ENCODE measurements at regions not wholly inside any gene's neighbourhood (a gene's known extent, or its start where the extent isn't known, plus 50 kb on each side); places are given as distances from the start of the nearest gene placed in this dataset.

DNA sequence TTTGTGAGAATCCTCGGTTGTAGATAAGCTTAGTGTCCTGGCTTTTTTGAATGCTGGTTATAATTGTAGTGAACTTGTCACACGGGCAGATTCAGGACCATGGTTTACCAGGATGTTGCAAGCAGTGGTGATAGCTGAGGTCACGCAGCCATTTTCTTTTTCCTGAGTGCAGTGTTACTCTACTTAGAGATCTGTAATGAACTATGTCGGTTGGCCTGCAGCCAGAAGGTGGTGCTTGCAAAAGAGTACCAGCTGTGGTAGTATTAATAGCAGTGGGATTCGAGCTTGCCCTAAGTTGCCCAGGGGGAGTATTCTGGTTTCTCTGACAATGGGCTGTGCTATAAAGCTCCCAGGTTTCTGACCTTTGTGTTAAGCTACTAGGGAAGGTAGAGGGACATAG lies 368.9 kb downstream of the SLITRK2 start:
- no peak for DNase-seq (ENCODE audit: low read depth in 1 of 2, low spot score in 1 of 2)
- TF ChIP-seq, protein P1, sequence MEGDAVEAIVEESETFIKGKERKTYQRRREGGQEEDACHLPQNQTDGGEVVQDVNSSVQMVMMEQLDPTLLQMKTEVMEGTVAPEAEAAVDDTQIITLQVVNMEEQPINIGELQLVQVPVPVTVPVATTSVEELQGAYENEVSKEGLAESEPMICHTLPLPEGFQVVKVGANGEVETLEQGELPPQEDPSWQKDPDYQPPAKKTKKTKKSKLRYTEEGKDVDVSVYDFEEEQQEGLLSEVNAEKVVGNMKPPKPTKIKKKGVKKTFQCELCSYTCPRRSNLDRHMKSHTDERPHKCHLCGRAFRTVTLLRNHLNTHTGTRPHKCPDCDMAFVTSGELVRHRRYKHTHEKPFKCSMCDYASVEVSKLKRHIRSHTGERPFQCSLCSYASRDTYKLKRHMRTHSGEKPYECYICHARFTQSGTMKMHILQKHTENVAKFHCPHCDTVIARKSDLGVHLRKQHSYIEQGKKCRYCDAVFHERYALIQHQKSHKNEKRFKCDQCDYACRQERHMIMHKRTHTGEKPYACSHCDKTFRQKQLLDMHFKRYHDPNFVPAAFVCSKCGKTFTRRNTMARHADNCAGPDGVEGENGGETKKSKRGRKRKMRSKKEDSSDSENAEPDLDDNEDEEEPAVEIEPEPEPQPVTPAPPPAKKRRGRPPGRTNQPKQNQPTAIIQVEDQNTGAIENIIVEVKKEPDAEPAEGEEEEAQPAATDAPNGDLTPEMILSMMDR (IDR thresholded peaks at IDR 0.05; ENCODE audit: low read depth, low read length), result no peak
- no peak overlapping the region for H3K27ac ChIP-seq
- no peaks in the 10 kb centered on the region for H3K9me3 ChIP-seq (ENCODE audit: low read depth)
- H3K36me3 ChIP-seq, result no peaks in the 10 kb centered on the region
- no peaks in the 10 kb centered on the region for H3K4me1 ChIP-seq (ENCODE audit: low read depth)
- H3K27me3 ChIP-seq, result no peaks in the 10 kb centered on the region
- H3K4me3 ChIP-seq, result no peak overlapping the region

DNA sequence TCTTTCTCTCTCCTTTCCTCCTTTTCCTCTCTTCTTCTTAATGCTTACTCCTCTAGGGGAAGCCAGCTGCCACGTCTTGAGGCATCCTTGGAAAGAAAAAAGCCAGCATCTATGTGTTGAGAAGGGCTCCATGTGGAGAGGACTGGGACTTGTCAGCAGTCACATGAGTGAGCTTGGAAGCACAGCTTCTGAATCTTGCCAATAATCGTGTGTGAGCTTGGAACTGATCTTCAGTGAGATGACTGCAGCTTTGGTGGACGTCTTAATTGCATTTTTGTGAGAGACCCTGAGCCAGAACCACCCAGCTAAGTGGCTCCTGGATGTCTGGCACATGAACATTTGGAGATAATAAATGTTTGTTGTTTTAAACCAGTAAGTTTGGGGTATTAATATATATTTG lies 371.7 kb downstream of the SLITRK2 start:
- Histone ChIP-seq H3K4me3 (no peak overlapping the region), H3K36me3 (no peaks in the 10 kb centered on the region), H3K27me3 (no peaks in the 10 kb centered on the region), H3K9me3 (ENCODE audit: low read depth) (no peaks in the 10 kb centered on the region), H3K27ac (no peak overlapping the region), H3K4me1 (ENCODE audit: low read depth) (no peaks in the 10 kb centered on the region)
- TF ChIP-seq, protein P1 (IDR thresholded peaks at IDR 0.05; ENCODE audit: low read depth, low read length), result no peak
- no peak for DNase-seq (ENCODE audit: low read depth in 1 of 2, low spot score in 1 of 2)

DNA sequence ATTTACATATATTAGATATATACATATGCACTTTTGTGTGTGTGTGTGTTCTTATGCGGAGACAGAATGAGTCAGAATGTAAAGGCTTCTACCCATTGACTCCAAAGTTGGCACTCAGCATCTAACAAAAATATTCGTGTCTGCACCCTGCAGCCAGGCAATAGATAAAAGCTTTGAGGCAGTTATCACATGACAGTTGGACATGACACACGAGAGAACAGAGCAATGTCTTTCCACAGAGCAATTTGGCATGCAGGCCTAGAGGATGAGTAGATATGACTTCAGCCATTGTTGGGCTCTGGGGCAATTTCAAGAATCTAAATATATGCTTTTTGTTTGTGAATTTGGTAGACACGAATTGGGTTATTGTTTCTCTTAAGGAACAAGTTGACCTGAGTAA lies 391.2 kb downstream of the SLITRK2 start:
- H3K36me3 ChIP-seq, result no peaks in the 10 kb centered on the region
- no peak for DNase-seq (ENCODE audit: low read depth in 1 of 2, low spot score in 1 of 2)
- no peaks in the 10 kb centered on the region for H3K9me3 ChIP-seq (ENCODE audit: low read depth)
- H3K27me3 ChIP-seq, result no peaks in the 10 kb centered on the region
- H3K27ac ChIP-seq, result no peak overlapping the region
- TF ChIP-seq, protein P1 (IDR thresholded peaks at IDR 0.05; ENCODE audit: low read depth, low read length), result no peak
- no peaks in the 10 kb centered on the region for H3K4me1 ChIP-seq (ENCODE audit: low read depth)
- H3K4me3 ChIP-seq, result no peak overlapping the region

DNA sequence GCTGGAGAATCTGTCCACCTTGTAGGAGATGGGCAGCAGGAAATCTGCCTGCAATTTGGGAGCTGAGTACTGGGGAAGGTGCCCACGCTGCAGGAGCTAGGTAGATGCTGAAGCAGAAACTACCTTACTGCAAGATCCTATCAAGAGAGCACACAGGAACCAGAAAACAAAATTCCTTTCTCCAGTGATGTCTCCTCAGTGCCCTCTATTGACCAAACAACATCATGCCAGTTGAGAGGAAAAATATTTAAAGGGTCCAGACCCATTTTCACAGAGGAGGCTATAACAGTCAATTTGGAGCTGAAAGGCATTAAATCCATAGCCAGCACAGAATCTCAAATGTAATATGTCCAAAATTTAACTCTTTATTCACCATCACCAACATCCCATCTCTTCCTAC lies 406.8 kb downstream of the SLITRK2 start:
- Histone ChIP-seq H3K27me3 (no peaks in the 10 kb centered on the region), H3K27ac (no peak overlapping the region)
- TF ChIP-seq, protein P1 (IDR thresholded peaks at IDR 0.05; ENCODE audit: low read depth, low read length), result no peak

DNA sequence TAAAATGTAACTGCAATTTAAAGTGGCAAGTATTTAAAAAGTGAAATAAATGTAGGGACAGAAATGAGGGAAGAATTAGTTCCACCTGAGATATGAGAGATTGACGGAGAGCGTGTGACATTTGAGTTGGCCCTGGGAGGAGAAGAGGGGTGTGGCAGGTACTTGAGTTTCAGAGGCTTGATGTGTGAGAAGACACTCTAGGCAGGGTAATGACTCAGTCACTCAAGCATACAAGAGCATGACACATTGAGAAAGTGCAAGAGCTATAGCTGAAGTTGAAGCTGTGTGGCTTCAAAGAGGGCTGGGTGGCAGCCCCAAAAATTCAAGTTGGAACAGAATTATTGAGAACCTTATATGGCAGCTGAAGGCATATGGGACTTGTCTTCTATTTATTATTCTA lies 420.5 kb downstream of the SLITRK2 start:
- peaks cover 5% of the 10 kb centered on the region for H3K9me3 ChIP-seq (ENCODE audit: low read depth)
- no peaks in the 10 kb centered on the region for H3K27me3 ChIP-seq
- H3K27ac ChIP-seq, result no peak overlapping the region
- H3K36me3 ChIP-seq, result no peaks in the 10 kb centered on the region
- no peak for DNase-seq (ENCODE audit: low read depth in 1 of 2, low spot score in 1 of 2)
- TF ChIP-seq, protein P1 (IDR thresholded peaks at IDR 0.05; ENCODE audit: low read depth, low read length), result no peak
- no peak overlapping the region for H3K4me3 ChIP-seq
- no peaks in the 10 kb centered on the region for H3K4me1 ChIP-seq (ENCODE audit: low read depth)

More for the DNA sequence above, 406.8 kb downstream of the SLITRK2 start:
- Histone ChIP-seq H3K36me3 (no peaks in the 10 kb centered on the region), H3K4me3 (no peak overlapping the region), H3K9me3 (ENCODE audit: low read depth) (no peaks in the 10 kb centered on the region), H3K4me1 (ENCODE audit: low read depth) (no peaks in the 10 kb centered on the region)
- no peak for DNase-seq (ENCODE audit: low read depth in 1 of 2, low spot score in 1 of 2)

DNA sequence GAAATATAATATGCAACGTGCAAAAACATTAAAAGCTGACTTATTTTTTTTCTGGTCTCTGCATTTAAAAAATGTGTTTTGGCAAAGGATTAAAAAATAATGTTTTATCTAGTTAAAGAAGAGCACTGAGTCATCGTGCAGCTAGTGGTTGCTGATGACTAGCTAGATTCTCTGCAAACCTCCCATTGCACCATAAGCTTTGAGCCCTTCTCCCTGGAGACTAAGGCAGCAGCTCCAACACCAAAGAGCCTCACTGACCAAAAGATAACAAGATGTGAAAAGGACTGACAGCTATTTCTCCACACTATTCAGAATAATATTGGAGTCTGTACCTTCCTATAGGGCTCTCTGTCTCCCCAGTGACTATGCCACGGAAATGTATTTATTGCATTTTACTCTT lies 424.3 kb downstream of the SLITRK2 start:
- Histone ChIP-seq H3K4me1 (ENCODE audit: low read depth) (no peaks in the 10 kb centered on the region), H3K36me3 (no peaks in the 10 kb centered on the region), H3K4me3 (no peak overlapping the region), H3K9me3 (ENCODE audit: low read depth) (no peaks in the 10 kb centered on the region), H3K27ac (no peak overlapping the region), H3K27me3 (no peaks in the 10 kb centered on the region)
- DNase-seq (ENCODE audit: low read depth in 1 of 2, low spot score in 1 of 2), result no peak
- TF ChIP-seq, protein P1 (IDR thresholded peaks at IDR 0.05; ENCODE audit: low read depth, low read length), result no peak
